NCI-H446 treated with DMSO at 0.1 percent for 48 hours (cell line): ENCODE measurements at regions not wholly inside any gene's neighbourhood (a gene's known extent, or its start where the extent isn't known, plus 50 kb on each side); places are given as distances from the start of the nearest gene placed in this dataset.
A peak's percentile ranks its signal among the peaks of the same experiment; 100 is the strongest.
"Not testable (repeated sequence)": the region's sequence is repeated elsewhere in the genome, so short reads cannot be mapped to it uniquely, and the experiment has no call there.

Experiments used
- DNase-seq: peaks from one replicate; lab custom pipeline; 2025; lab: John Stamatoyannopoulos, UW

- not testable (repeated sequence) for DNase-seq
These were observed 134.5 kb downstream of the SLC39A8 start for GRCh38 chr4:102210806-102211205.

- not testable (repeated sequence) for DNase-seq
These were observed 140.6 kb downstream of the SLC39A8 start for GRCh38 chr4:102204634-102205033.

GRCh38 chr4:102196221-102196620, 149.1 kb downstream of the SLC39A8 start:
- no peak for DNase-seq

GRCh38 chr4:102193145-102193544, 152.1 kb downstream of the SLC39A8 start:
- no peak for DNase-seq

GRCh38 chr4:102180046-102180445, 165.2 kb downstream of the SLC39A8 start:
- DNase-seq = no peak

- no peak for DNase-seq
These were observed 170.5 kb downstream of the SLC39A8 start for GRCh38 chr4:102174719-102175189.

GRCh38 chr4:102172341-102172740, 172.9 kb downstream of the SLC39A8 start:
- DNase-seq = no peak

GRCh38 chr4:102170910-102171309, 174.4 kb downstream of the SLC39A8 start:
- no peak for DNase-seq

GRCh38 chr4:102169345-102169744, 175.9 kb downstream of the SLC39A8 start:
- DNase-seq = peak; percentile 99

GRCh38 chr4:102168580-102168979, 176.7 kb downstream of the SLC39A8 start:
- DNase-seq = peak; percentile 70

- DNase-seq = no peak
These were observed 179.7 kb downstream of the SLC39A8 start for GRCh38 chr4:102165584-102165983.

GRCh38 chr4:102163404-102164140, 181.7 kb downstream of the SLC39A8 start:
- DNase-seq = no peak

- no peak for DNase-seq
These were observed 187.3 kb downstream of the SLC39A8 start for GRCh38 chr4:102157984-102158383.

GRCh38 chr4:102153391-102153790, 191.9 kb downstream of the SLC39A8 start:
- DNase-seq = no peak

GRCh38 chr4:102151696-102152095, 193.6 kb downstream of the SLC39A8 start:
- DNase-seq = no peak

GRCh38 chr4:102143433-102143832, 201.8 kb downstream of the SLC39A8 start:
- DNase-seq = no peak

GRCh38 chr4:102141842-102142241, 203.4 kb downstream of the SLC39A8 start:
- DNase-seq = no peak

GRCh38 chr4:102139932-102140331, 205.3 kb downstream of the SLC39A8 start:
- DNase-seq = peak; percentile 25

- peak; percentile 56 for DNase-seq
These were observed 206.1 kb downstream of the SLC39A8 start for GRCh38 chr4:102139132-102139573.

GRCh38 chr4:102137217-102137616, 208.1 kb downstream of the SLC39A8 start:
- no peak for DNase-seq

GRCh38 chr4:102129810-102130209, 215.5 kb downstream of the SLC39A8 start:
- no peak for DNase-seq
